ENCODE measurements at regions not wholly inside any gene's neighbourhood (a gene's known extent, or its start where the extent isn't known, plus 50 kb on each side); places are given as distances from the start of the nearest gene placed in this dataset.

GRCh38 chr1:117708323-117709248, 102.7 kb downstream of the TENT5C start (continued):
- TF ChIP-seq, protein P1, sequence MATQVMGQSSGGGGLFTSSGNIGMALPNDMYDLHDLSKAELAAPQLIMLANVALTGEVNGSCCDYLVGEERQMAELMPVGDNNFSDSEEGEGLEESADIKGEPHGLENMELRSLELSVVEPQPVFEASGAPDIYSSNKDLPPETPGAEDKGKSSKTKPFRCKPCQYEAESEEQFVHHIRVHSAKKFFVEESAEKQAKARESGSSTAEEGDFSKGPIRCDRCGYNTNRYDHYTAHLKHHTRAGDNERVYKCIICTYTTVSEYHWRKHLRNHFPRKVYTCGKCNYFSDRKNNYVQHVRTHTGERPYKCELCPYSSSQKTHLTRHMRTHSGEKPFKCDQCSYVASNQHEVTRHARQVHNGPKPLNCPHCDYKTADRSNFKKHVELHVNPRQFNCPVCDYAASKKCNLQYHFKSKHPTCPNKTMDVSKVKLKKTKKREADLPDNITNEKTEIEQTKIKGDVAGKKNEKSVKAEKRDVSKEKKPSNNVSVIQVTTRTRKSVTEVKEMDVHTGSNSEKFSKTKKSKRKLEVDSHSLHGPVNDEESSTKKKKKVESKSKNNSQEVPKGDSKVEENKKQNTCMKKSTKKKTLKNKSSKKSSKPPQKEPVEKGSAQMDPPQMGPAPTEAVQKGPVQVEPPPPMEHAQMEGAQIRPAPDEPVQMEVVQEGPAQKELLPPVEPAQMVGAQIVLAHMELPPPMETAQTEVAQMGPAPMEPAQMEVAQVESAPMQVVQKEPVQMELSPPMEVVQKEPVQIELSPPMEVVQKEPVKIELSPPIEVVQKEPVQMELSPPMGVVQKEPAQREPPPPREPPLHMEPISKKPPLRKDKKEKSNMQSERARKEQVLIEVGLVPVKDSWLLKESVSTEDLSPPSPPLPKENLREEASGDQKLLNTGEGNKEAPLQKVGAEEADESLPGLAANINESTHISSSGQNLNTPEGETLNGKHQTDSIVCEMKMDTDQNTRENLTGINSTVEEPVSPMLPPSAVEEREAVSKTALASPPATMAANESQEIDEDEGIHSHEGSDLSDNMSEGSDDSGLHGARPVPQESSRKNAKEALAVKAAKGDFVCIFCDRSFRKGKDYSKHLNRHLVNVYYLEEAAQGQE (IDR thresholded peaks at IDR 0.05; ENCODE audit: low read depth, low read length) = no peak
- TF ChIP-seq, protein P2, sequence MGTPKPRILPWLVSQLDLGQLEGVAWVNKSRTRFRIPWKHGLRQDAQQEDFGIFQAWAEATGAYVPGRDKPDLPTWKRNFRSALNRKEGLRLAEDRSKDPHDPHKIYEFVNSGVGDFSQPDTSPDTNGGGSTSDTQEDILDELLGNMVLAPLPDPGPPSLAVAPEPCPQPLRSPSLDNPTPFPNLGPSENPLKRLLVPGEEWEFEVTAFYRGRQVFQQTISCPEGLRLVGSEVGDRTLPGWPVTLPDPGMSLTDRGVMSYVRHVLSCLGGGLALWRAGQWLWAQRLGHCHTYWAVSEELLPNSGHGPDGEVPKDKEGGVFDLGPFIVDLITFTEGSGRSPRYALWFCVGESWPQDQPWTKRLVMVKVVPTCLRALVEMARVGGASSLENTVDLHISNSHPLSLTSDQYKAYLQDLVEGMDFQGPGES (IDR thresholded peaks at IDR 0.05; ENCODE audit: low read depth, low read length) = no peak
- TF ChIP-seq GABPA (IDR thresholded peaks at IDR 0.05; ENCODE audit: low read depth) (no peak), RFX5 (IDR thresholded peaks at IDR 0.05; ENCODE audit: low read length) (no peak), EZH2phosphoT487 (IDR thresholded peaks at IDR 0.05; ENCODE audit: borderline replicate concordance, low read depth) (no peak)

- WGBS (ENCODE audit: low lambda C conversion rate) = 76% methylated on average over 4 of the region's 4 CpGs
- CTCF ChIA-PET = interaction anchor here (0.6 to 1.5 kb wide), 3 partner anchors 12 to 197 kb away, joined by 3 to 8 read pairs (median 4); no protein-coding TSS in a partner anchor
- no peak for DNase-seq
Observed at GRCh38 chr1:117709249-117709691, 103.4 kb downstream of the TENT5C start.

More at GRCh38 chr1:117709249-117709691, 103.4 kb downstream of the TENT5C start:
- no peaks in the 10 kb centered on the region for H3K9me3 ChIP-seq
- H3K27ac ChIP-seq (ENCODE audit: low read depth in 2 of 2, low read length in 1 of 2) = no peak overlapping the region
- POLR2A ChIA-PET = no interaction called here
- no peak overlapping the region for H3K9ac ChIP-seq
- no peaks in the 10 kb centered on the region for H3K4me1 ChIP-seq (ENCODE audit: control insufficient read depth in 1 of 2, insufficient read depth in 2 of 2, low read depth in 1 of 2, low read length in 1 of 2)
- H3K4me2 ChIP-seq = no peak overlapping the region
- H3K9me2 ChIP-seq = no peaks in the 10 kb centered on the region
- H3K79me2 ChIP-seq (ENCODE audit: insufficient read depth) = no peaks in the 10 kb centered on the region
- no peaks in the 10 kb centered on the region for H3K36me3 ChIP-seq (replicated peaks in 1 of 2; ENCODE audit: control insufficient read depth in 1 of 2, insufficient read depth in 2 of 2, low read length in 1 of 2)
- no peaks in the 10 kb centered on the region for H3K27me3 ChIP-seq (ENCODE audit: insufficient read depth)
- no peak overlapping the region for H2AFZ ChIP-seq (ENCODE audit: low read depth)
- H4K20me1 ChIP-seq (ENCODE audit: insufficient read depth) = no peaks in the 10 kb centered on the region
- TF ChIP-seq USF1 (IDR thresholded peaks at IDR 0.05; ENCODE audit: borderline replicate concordance, low read depth) (no peak), FOXJ3 (CRISPR knock-in tag; IDR thresholded peaks at IDR 0.05) (no peak), USF2 (IDR thresholded peaks at IDR 0.05; ENCODE audit: borderline replicate concordance, low read depth, low read length) (no peak)
- no peaks in the 10 kb centered on the region for H3F3A ChIP-seq (replicated peaks; ENCODE audit: insufficient read depth)
- H3K4me3 ChIP-seq (ENCODE audit: low read depth in 2 of 2, low read length in 1 of 2) = no peak overlapping the region

Data from SK-N-SH (cell line).